Renal pelvis (tissue), 1 donor: ENCODE measurements at regions not wholly inside any gene's neighbourhood (a gene's known extent, or its start where the extent isn't known, plus 50 kb on each side); places are given as distances from the start of the nearest gene placed in this dataset.
"Not testable (repeated sequence)": the region's sequence is repeated elsewhere in the genome, so short reads cannot be mapped to it uniquely, and the experiment has no call there.

Source experiments
- DNase-seq: peaks from one replicate; pipeline ENCODE4 v3.0.0-alpha.2; 2013

GRCh38 chr5:54884195-54884536 lies 101.2 kb downstream of the ESM1 start:
- no peak for DNase-seq

GRCh38 chr5:54883374-54884194 lies 101.8 kb downstream of the ESM1 start:
- peak; percentile 73 for DNase-seq

GRCh38 chr5:54882841-54883240 lies 102.6 kb downstream of the ESM1 start:
- DNase-seq = no peak

- DNase-seq = no peak
Observed at GRCh38 chr5:54882101-54882500, 103.3 kb downstream of the ESM1 start.

- no peak for DNase-seq
Observed at GRCh38 chr5:54881286-54882005, 103.9 kb downstream of the ESM1 start.

GRCh38 chr5:54876976-54877375 lies 108.4 kb downstream of the ESM1 start:
- DNase-seq = no peak

- no peak for DNase-seq
Observed at GRCh38 chr5:54876556-54876955, 108.8 kb downstream of the ESM1 start.

GRCh38 chr5:54874337-54875021 lies 110.9 kb downstream of the ESM1 start:
- no peak for DNase-seq

GRCh38 chr5:54873691-54874090 lies 111.7 kb downstream of the ESM1 start:
- no peak for DNase-seq

- DNase-seq = no peak
Observed at GRCh38 chr5:54872810-54873209, 112.6 kb downstream of the ESM1 start.

GRCh38 chr5:54870271-54870670 lies 115.1 kb downstream of the ESM1 start:
- no peak for DNase-seq

GRCh38 chr5:54869691-54870090 lies 115.7 kb downstream of the ESM1 start:
- no peak for DNase-seq

- DNase-seq = no peak
Observed at GRCh38 chr5:54868511-54869483, 116.6 kb downstream of the ESM1 start.

GRCh38 chr5:54867310-54867944 lies 118.0 kb downstream of the ESM1 start:
- peak; percentile 52 for DNase-seq

- DNase-seq = not testable (repeated sequence)
Observed at GRCh38 chr5:54864911-54865515, 120.4 kb downstream of the ESM1 start.

GRCh38 chr5:54862036-54862435 lies 123.4 kb downstream of the ESM1 start:
- no peak for DNase-seq

GRCh38 chr5:54861212-54861894 lies 124.0 kb downstream of the ESM1 start:
- DNase-seq = no peak

GRCh38 chr5:54860321-54860720 lies 125.1 kb downstream of the ESM1 start:
- DNase-seq = no peak

- DNase-seq = no peak
Observed at GRCh38 chr5:54859316-54859715, 126.1 kb downstream of the ESM1 start.
